D721Med (cell line): ENCODE measurements at regions not wholly inside any gene's neighbourhood (a gene's known extent, or its start where the extent isn't known, plus 50 kb on each side); places are given as distances from the start of the nearest gene placed in this dataset.
"Not testable (repeated sequence)": the region's sequence is repeated elsewhere in the genome, so short reads cannot be mapped to it uniquely, and the experiment has no call there.

Experiments used
- DNase-seq: peaks from one replicate; pipeline ENCODE4 v3.0.0; 2011; ENCODE audit warnings: low spot score; ENCODE audit not compliant: insufficient read length
- FAIRE-seq: peaks from 2 replicates; lab custom pipeline; 2011; peaks lifted over from hg19 to GRCh38; lab: Jason Lieb, UNC
- TF ChIP-seq, protein P1 (sequence below): IDR thresholded peaks from 2 replicates; pipeline ENCODE4 v1.5.1; 2012; ENCODE audit warnings: mild to moderate bottlenecking, control low read depth; ENCODE audit not compliant: insufficient read depth; ENCODE audit errors: missing control alignments

DNA sequence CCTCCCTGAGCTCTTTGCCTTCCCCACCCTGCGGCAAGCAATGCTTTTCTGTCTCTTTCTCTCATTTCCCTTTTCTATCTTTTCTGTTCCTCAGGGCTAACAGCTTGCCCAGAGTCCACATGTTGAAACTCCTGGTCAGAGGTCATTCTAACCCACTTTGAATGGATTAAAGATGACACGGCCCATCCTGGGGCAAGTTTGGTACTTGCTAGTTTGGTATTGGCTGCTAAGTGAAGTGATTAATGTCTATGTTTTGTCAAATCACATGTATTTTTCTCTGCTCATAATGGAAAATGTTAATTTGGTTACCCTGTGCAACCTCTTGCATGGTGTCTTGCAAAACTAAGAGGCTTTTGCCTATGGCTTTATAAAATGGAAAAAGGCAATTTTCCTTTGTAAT, 960.2 kb downstream of the CNTNAP5 start:
- FAIRE-seq (no peak), DNase-seq (no peak)
- TF ChIP-seq, protein P1, sequence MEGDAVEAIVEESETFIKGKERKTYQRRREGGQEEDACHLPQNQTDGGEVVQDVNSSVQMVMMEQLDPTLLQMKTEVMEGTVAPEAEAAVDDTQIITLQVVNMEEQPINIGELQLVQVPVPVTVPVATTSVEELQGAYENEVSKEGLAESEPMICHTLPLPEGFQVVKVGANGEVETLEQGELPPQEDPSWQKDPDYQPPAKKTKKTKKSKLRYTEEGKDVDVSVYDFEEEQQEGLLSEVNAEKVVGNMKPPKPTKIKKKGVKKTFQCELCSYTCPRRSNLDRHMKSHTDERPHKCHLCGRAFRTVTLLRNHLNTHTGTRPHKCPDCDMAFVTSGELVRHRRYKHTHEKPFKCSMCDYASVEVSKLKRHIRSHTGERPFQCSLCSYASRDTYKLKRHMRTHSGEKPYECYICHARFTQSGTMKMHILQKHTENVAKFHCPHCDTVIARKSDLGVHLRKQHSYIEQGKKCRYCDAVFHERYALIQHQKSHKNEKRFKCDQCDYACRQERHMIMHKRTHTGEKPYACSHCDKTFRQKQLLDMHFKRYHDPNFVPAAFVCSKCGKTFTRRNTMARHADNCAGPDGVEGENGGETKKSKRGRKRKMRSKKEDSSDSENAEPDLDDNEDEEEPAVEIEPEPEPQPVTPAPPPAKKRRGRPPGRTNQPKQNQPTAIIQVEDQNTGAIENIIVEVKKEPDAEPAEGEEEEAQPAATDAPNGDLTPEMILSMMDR: no peak

DNA sequence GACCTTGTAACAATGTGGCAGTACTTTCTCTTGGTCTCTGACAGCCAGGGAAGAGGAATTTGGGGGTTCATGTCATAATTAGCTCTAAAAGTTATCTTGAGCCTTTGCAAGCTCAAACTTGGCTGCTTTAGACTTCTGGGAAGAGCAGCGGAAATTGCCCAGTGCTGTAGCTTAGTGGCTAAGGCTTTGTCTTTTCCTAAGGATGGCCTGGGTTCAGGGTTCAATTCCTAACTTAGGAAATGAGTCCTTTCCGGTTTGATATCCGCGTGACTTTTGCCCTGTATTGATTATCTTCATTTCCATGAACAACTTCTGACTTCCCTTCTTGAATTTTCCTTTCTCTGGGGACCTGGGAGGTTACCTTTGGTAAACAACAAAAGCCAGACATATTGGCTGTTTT, 961.0 kb downstream of the CNTNAP5 start:
- TF ChIP-seq, protein P1: no peak
- no peak for DNase-seq
- no peak for FAIRE-seq

DNA sequence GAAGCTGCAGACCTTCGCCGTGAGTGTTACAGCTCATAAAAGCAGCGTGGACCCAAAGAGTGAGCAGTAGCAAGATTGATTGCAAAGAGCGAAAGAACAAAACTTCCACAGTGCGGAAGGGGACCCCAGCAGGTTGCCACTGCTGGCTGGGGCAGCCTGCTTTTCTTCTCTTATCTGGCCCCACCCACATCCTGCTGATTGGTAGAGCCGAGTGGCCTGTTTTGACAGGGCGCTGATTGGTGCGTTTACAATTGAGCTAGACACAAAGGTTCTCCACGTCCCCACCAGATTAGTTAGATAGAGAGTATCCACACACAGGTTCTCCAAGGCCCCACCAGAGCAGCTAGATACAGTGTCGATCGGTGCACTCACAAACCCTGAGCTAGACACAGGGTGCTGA, 961.8 kb downstream of the CNTNAP5 start:
- DNase-seq, FAIRE-seq: not testable (repeated sequence)

DNA sequence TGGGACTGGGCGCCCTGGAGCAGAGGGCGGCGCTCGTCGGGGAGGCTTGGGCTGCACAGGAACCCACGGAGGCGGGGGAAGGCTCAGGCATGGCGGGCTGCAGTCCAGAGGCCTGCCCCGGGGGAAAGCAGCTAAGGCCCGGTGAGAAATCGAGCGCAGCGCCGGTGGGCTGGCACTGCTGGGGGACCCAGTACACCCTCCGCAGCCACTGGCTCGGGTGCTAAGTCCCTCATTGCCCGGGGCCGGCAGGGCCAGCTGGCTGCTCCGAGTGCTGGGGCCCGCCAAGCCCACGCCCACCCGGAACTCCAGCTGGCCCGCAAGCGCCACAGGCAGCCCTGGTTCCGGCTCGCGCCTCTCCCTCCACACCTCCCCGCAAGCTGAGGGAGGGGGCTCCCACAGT, 962.3 kb downstream of the CNTNAP5 start:
- DNase-seq, FAIRE-seq: not testable (repeated sequence)

DNA sequence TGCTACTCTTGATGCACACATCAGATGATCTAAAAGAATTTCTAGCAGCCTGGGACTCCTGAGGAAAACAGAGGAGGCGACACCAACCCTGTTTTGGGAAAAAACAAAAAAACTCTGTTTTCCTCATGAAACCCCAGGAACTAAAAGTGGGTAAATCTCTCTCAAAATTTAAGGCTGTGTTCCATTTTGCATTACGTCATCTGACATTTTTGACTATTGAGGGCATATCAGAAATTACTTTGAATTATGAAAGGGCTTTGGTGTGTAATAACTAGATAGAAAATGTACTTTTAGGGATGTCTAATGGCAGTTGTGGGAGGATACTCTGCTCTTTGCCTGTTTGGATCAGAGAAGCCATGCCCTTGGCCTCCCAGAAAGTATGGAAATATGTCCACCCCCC, 963.0 kb downstream of the CNTNAP5 start:
- FAIRE-seq (no peak), DNase-seq (no peak)
- TF ChIP-seq, protein P1: no peak

DNA sequence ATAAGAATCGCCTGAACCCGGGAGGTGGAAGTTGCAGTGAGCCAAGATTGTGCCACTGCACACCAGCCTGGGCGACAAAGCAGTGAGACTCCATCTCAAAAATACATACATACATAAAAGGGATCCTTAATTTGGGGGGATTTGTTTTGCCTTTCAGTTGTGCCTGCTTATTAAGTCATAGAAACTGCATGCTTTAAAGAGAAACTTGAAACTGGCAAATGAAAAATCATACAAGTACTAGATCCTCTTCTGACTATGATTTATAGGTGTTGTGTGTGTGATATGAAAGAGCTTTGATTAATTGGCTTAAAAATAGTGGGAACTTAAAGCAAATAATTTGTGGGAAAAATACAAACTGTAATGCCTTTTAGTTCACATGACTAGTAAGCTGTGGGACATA, 963.7 kb downstream of the CNTNAP5 start:
- DNase-seq (no peak), FAIRE-seq (no peak)
- TF ChIP-seq, protein P1: no peak

DNA sequence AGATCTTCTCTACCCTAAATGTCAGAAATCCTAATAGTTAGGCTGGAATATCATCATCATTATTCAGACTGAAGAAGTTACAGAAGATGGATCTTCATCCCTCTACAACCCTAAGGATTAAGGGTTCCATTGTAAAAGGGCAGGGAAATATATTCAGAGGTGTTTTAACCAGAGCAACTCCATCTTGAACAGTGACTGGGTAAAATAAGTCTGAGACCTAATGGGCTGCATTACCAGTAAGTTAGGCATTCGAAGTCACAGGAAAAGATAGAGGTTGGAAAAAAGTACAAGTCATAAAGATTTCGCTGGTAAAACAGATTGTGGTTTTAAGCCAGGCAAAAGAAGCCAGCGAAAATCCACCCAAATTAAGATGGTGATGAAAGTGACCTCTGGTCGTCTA, 968.7 kb downstream of the CNTNAP5 start:
- DNase-seq: no peak
- no peak for FAIRE-seq
- TF ChIP-seq, protein P1: no peak

DNA sequence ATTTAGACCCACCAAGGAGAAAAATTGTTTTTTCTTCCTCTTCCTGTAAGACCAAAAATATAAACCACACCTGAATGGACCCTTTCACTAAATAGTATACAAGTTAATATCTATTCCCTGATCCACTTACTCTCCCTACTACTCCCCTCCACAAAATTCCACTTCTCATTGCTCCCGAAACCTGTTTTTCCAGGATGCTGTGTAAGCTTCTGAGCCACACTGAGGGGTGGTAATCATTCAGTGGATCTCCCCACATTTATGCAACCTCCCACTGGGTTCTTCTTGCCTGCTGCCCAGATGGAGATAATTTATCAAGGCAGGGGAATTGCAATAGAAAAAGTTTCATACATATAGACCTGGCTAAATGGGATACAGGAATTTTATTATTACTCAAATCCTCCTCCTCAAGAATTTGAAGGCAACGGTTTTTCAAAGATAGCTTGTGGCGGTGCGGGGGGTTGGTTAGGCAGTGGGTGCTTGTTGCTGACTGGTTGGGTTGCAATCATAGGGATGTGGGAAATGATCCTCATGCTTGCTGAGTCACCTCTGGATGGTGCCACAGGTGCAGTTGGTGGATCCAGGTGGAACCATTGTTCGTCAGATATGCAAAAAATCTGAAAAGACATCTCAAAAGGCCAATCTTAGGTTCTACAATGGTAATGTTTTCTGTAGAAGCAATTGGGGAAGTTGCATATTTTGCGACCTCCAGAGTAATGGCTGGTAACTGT, 970.3 kb downstream of the CNTNAP5 start:
- no peak for DNase-seq
- FAIRE-seq: no peak
- TF ChIP-seq, protein P1: no peak
